PC-9 (cell line): ENCODE measurements at regions not wholly inside any gene's neighbourhood (a gene's known extent, or its start where the extent isn't known, plus 50 kb on each side); places are given as distances from the start of the nearest gene placed in this dataset.
"Not testable (repeated sequence)": the region's sequence is repeated elsewhere in the genome, so short reads cannot be mapped to it uniquely, and the experiment has no call there.

Experiments used
- EZH2 ChIP-seq: fragments of 200-600 bp; sonication (generic); IDR thresholded peaks from 2 replicates; pipeline ENCODE4 v1.8.0; 2017; ENCODE audit warnings: antibody characterized with exemption, low read depth
- TF ChIP-seq, protein P1 (sequence below): fragments of 200-600 bp; sonication (generic); conservative IDR thresholded peaks from 2 replicates; pipeline ENCODE4 v1.6.1; 2017; ENCODE audit warnings: mixed run types, antibody characterized with exemption, mild to moderate bottlenecking, moderate library complexity

DNA sequence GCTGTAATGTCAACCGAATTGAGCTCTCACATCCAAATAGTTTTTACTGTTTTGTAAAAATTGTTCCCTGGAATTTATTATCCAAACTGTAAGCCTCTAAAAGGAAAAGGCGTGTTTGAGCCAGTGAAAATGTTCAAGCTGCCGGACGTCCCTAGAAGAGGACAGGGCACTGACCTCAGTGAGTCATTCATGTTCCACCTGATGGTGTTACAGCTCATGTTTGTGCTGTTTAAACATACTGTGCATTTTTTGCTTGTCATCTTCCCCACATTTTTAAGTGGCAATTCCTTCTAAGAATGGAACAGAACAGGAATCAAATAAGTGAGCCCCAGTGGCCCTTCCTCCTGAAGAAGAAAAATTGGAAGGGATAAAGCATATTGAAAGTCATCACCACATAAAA is 239.6 kb downstream of the ZNF37A start:
- TF ChIP-seq, protein P1, sequence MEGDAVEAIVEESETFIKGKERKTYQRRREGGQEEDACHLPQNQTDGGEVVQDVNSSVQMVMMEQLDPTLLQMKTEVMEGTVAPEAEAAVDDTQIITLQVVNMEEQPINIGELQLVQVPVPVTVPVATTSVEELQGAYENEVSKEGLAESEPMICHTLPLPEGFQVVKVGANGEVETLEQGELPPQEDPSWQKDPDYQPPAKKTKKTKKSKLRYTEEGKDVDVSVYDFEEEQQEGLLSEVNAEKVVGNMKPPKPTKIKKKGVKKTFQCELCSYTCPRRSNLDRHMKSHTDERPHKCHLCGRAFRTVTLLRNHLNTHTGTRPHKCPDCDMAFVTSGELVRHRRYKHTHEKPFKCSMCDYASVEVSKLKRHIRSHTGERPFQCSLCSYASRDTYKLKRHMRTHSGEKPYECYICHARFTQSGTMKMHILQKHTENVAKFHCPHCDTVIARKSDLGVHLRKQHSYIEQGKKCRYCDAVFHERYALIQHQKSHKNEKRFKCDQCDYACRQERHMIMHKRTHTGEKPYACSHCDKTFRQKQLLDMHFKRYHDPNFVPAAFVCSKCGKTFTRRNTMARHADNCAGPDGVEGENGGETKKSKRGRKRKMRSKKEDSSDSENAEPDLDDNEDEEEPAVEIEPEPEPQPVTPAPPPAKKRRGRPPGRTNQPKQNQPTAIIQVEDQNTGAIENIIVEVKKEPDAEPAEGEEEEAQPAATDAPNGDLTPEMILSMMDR, result not testable (repeated sequence)
- TF ChIP-seq EZH2, result not testable (repeated sequence)
